CD14-positive monocyte (primary cell): ENCODE measurements at regions not wholly inside any gene's neighbourhood (a gene's known extent, or its start where the extent isn't known, plus 50 kb on each side); places are given as distances from the start of the nearest gene placed in this dataset.
"Not testable (repeated sequence)": the region's sequence is repeated elsewhere in the genome, so short reads cannot be mapped to it uniquely, and the experiment has no call there.

Experiments
- DNase-seq, 3 donors: peaks; one replicate each; pipeline ENCODE4 v3.0.0-alpha.2; 2011 to 2022
- H2AFZ ChIP-seq: 2 replicates; pipeline ENCODE4 v1.6.0; 2012; ENCODE audit warnings: mild to moderate bottlenecking, low read depth, low read length, inconsistent platforms; ENCODE audit not compliant: insufficient read depth, poor library complexity, severe bottlenecking
- H3K27ac ChIP-seq, 2 donors: 1 replicate in 1 of 2; 2 replicates in 1 of 2; pipeline ENCODE4 v1.5.1; 2012 to 2013; ENCODE audit warnings: low read length in 2 of 2, control low read depth in 1 of 2, inconsistent platforms in 1 of 2, low read depth in 1 of 2, mild to moderate bottlenecking in 1 of 2
- H3K27me3 ChIP-seq, 2 donors: one replicate each; pipeline versions ENCODE4 v1.6.0 to v1.6.1; 2011 to 2013; ENCODE audit warnings: low read length in 2 of 2; ENCODE audit not compliant: control insufficient read depth in 2 of 2, insufficient read depth in 2 of 2
- H3K36me3 ChIP-seq, 2 donors: replicated peaks in 1 of 2; 1 replicate in 1 of 2; 2 replicates in 1 of 2; pipeline versions ENCODE4 v1.5.1 to v1.6.1; 2012 to 2013; ENCODE audit warnings: low read length in 2 of 2, control low read depth in 1 of 2, inconsistent platforms in 1 of 2, mild to moderate bottlenecking in 1 of 2; ENCODE audit not compliant: insufficient read depth in 2 of 2, control insufficient read depth in 1 of 2
- H3K4me1 ChIP-seq, 2 donors: 1 replicate in 1 of 2; 2 replicates in 1 of 2; pipeline versions ENCODE4 v1.5.1 to v1.6.1; 2012 to 2013; ENCODE audit warnings: low read length in 2 of 2, control low read depth in 1 of 2, inconsistent platforms in 1 of 2, mild to moderate bottlenecking in 1 of 2, moderate library complexity in 1 of 2; ENCODE audit not compliant: insufficient read depth in 2 of 2, control insufficient read depth in 1 of 2
- H3K4me2 ChIP-seq: replicated peaks from 2 replicates; pipeline ENCODE3; 2012; ENCODE audit warnings: low read length, moderate library complexity, mild to moderate bottlenecking; ENCODE audit not compliant: poor library complexity, severe bottlenecking; ENCODE audit errors: extremely low read depth
- H3K4me3 ChIP-seq, 3 experiments: fragments of 200-600 bp in 1 of 3; sonication (generic) in 1 of 3; replicated peaks in 1 of 3; 1 replicate in 2 of 3; 2 replicates in 1 of 3; pipeline ENCODE4 v1.5.1; 2011 to 2013; ENCODE audit warnings: low read length in 3 of 3, mild to moderate bottlenecking in 3 of 3, control low read depth in 2 of 3, low read depth in 2 of 3, inconsistent platforms in 1 of 3, moderate library complexity in 1 of 3
- H3K79me2 ChIP-seq: 2 replicates; pipeline ENCODE4 v1.6.0; 2012; ENCODE audit warnings: mild to moderate bottlenecking, control low read depth, inconsistent platforms, low read length, moderate library complexity; ENCODE audit not compliant: insufficient read depth
- H3K9ac ChIP-seq: 2 replicates; pipeline ENCODE4 v1.6.0; 2017; ENCODE audit warnings: low read length, mild to moderate bottlenecking; ENCODE audit not compliant: insufficient read depth, poor library complexity, severe bottlenecking
- H3K9me3 ChIP-seq, 2 donors: replicated peaks in 1 of 2; 1 replicate in 1 of 2; 2 replicates in 1 of 2; pipeline versions ENCODE4 v1.5.1 to v1.6.1; 2012 to 2013; ENCODE audit warnings: low read length in 2 of 2, control low read depth in 1 of 2; ENCODE audit not compliant: control insufficient read depth in 1 of 2, insufficient read depth in 1 of 2
- H4K20me1 ChIP-seq: 2 replicates; pipeline ENCODE4 v1.6.0; 2012; ENCODE audit warnings: mild to moderate bottlenecking, low read length, control low read depth, moderate library complexity; ENCODE audit not compliant: insufficient read depth
- H3K27ac Mint-ChIP-seq, 7 donors: one replicate each; pipeline ENCODE4 v1.8.0; 2020; ENCODE audit warnings: mild to moderate bottlenecking in 7 of 7, mixed read lengths in 7 of 7, moderate library complexity in 6 of 7, inconsistent platforms in 2 of 7
- H3K27me3 Mint-ChIP-seq, 3 donors: one replicate each; pipeline ENCODE4 v1.8.0; 2021 to 2022; ENCODE audit warnings: low read depth in 3 of 3, mild to moderate bottlenecking in 3 of 3, mixed read lengths in 3 of 3, moderate library complexity in 3 of 3, inconsistent platforms in 1 of 3
- H3K36me3 Mint-ChIP-seq, 2 donors: one replicate each; pipeline ENCODE4 v1.8.0; 2020; ENCODE audit warnings: mixed read lengths in 2 of 2, inconsistent platforms in 1 of 2, mild to moderate bottlenecking in 1 of 2
- H3K4me1 Mint-ChIP-seq: one replicate; pipeline ENCODE4 v1.8.0; 2020; ENCODE audit warnings: mild to moderate bottlenecking, mixed read lengths
- H3K4me3 Mint-ChIP-seq, 2 donors: one replicate each; pipeline ENCODE4 v1.8.0; 2020; ENCODE audit warnings: mild to moderate bottlenecking in 2 of 2, mixed read lengths in 2 of 2, moderate library complexity in 1 of 2
- H3K9me3 Mint-ChIP-seq, 7 donors: one replicate each; pipeline ENCODE4 v1.8.0; 2020 to 2022; ENCODE audit warnings: mixed read lengths in 7 of 7, mild to moderate bottlenecking in 6 of 7, moderate library complexity in 6 of 7, inconsistent platforms in 2 of 7
- CTCF ChIP-seq: fragments of 200-600 bp; IDR thresholded peaks from one replicate; pipeline ENCODE4 v1.8.0; 2022; ENCODE audit warnings: antibody characterized with exemption, mild to moderate bottlenecking
- WGBS: methylation state at CpG from one replicate; pipeline ENCODE4 v1.1.5; 2013; ENCODE audit warnings: missing lambda C conversion rate; ENCODE audit not compliant: insufficient coverage; 5-methylcytosine and 5-hydroxymethylcytosine counted together
- intact Hi-C, 2 donors: fragments of 100-400 bp; cut with micrococcal nuclease; formaldehyde crosslinking; loops; one replicate each; pipeline versions ENCODE4 v1.15.0 to v1.15.1; 2023

- no peak overlapping the region for H3K4me2 ChIP-seq
- H3K9ac ChIP-seq, result no peak overlapping the region
- H3K27ac ChIP-seq, result no peak overlapping the region
- H3K4me1 ChIP-seq, result no peaks in the 10 kb centered on the region
- no peaks in the 10 kb centered on the region for H3K79me2 ChIP-seq
- Mint-ChIP-seq H3K36me3 (no peaks in the 10 kb centered on the region), H3K4me3 (no peak overlapping the region), H3K27me3 (peaks cover 0 to 2% (median 0%) of the 10 kb centered on the region in 3 donors), H3K27ac (no peak overlapping the region), H3K4me1 (no peaks in the 10 kb centered on the region), H3K9me3 (peaks cover 0 to 9% (median 2%) of the 10 kb centered on the region in 7 donors)
- no peaks in the 10 kb centered on the region for H4K20me1 ChIP-seq
- WGBS, result 93% methylated on average over 7 of the region's 7 CpGs
- H3K4me3 ChIP-seq, result no peak overlapping the region
- no peak for TF ChIP-seq CTCF
- no peaks in the 10 kb centered on the region for H3K27me3 ChIP-seq
- intact Hi-C loops, result no loop called here
- H3K9me3 ChIP-seq, result no peaks in the 10 kb centered on the region
- no peaks in the 10 kb centered on the region for H3K36me3 ChIP-seq
- no peak for DNase-seq
- no peak overlapping the region for H2AFZ ChIP-seq
Observed at GRCh38 chr1:197994907-197995407, 77.8 kb downstream of the LHX9 start.

- no peaks in the 10 kb centered on the region for H3K9me3 ChIP-seq
- no peak overlapping the region for H3K4me2 ChIP-seq
- no peaks in the 10 kb centered on the region for H3K79me2 ChIP-seq
- Mint-ChIP-seq H3K4me1 (no peaks in the 10 kb centered on the region), H3K27ac (no peak overlapping the region), H3K9me3 (peaks cover 0 to 9% (median 2%) of the 10 kb centered on the region in 7 donors), H3K27me3 (no peaks in the 10 kb centered on the region), H3K36me3 (no peaks in the 10 kb centered on the region), H3K4me3 (no peak overlapping the region)
- no peaks in the 10 kb centered on the region for H3K36me3 ChIP-seq
- TF ChIP-seq CTCF, result no peak
- no peaks in the 10 kb centered on the region for H3K4me1 ChIP-seq
- H2AFZ ChIP-seq, result no peak overlapping the region
- H3K4me3 ChIP-seq, result no peak overlapping the region
- no CpG with 5 or more reads among the region's 6 CpGs for WGBS
- H3K27ac ChIP-seq, result no peak overlapping the region
- no peaks in the 10 kb centered on the region for H4K20me1 ChIP-seq
- intact Hi-C loops, result no loop called here
- no peak for DNase-seq
- no peak overlapping the region for H3K9ac ChIP-seq
- no peaks in the 10 kb centered on the region for H3K27me3 ChIP-seq
Observed at GRCh38 chr1:197995408-197996258, 78.5 kb downstream of the LHX9 start.

- H3K27me3 Mint-ChIP-seq, H3K79me2 ChIP-seq, H3K27ac ChIP-seq, H3K36me3 Mint-ChIP-seq, H3K9me3 ChIP-seq, H2AFZ ChIP-seq, H4K20me1 ChIP-seq, H3K9ac ChIP-seq, DNase-seq, H3K27ac Mint-ChIP-seq, H3K27me3 ChIP-seq, H3K4me3 Mint-ChIP-seq, H3K4me3 ChIP-seq, intact Hi-C loops, H3K4me1 Mint-ChIP-seq, H3K4me2 ChIP-seq, H3K9me3 Mint-ChIP-seq, H3K36me3 ChIP-seq, H3K4me1 ChIP-seq: not testable (repeated sequence)
- WGBS, result 90% methylated on average over 3 of the region's 3 CpGs
Observed at GRCh38 chr1:197996259-197996512, 79.0 kb downstream of the LHX9 start.
